GM12892 (cell line): ENCODE measurements at regions not wholly inside any gene's neighbourhood (a gene's known extent, or its start where the extent isn't known, plus 50 kb on each side); places are given as distances from the start of the nearest gene placed in this dataset.

Experiments used
- POLR2A ChIP-seq: IDR thresholded peaks from 2 replicates; pipeline ENCODE4 v1.6.1; 2011; ENCODE audit warnings: low read depth, low read length, control low read depth
- TAF1 ChIP-seq: IDR thresholded peaks from 2 replicates; pipeline ENCODE4 v1.6.1; 2011; ENCODE audit warnings: low read depth, mild to moderate bottlenecking, control low read depth, low read length, borderline replicate concordance

DNA sequence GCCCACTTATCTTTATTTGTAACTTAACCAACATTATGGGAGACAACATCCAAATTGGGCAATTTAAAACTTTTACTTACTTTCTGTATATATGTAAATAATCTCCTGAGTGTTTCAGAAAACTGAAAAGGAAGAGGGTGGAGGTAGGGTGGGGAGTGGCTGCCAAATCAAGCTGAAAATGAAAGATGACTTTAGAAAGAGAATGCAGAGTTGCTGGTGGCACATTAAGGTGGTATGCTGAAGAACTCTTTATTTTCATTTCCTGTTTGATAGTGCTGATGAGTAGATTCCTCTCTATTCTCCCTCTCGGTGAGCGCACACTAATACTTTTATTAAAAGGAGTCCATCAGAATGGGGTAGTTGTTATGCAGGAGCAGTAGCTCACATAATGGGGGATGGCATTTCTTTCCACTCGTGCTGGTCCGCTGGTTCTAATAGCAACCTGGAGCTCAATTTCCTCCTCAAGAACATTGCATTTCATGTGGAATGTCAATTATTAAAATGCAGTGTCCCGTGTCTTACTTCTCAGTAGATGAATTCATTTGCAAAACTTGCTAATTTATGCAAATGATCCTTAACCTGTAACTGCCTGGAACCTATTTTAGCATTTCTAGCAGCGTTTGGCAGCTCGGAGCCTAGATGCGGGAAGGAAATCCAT lies 466.9 kb upstream of the HNRNPA3 start:
- no peak for TF ChIP-seq TAF1
- TF ChIP-seq POLR2A = no peak
